Right kidney (tissue), 1 donor: ENCODE measurements at regions not wholly inside any gene's neighbourhood (a gene's known extent, or its start where the extent isn't known, plus 50 kb on each side); places are given as distances from the start of the nearest gene placed in this dataset.

Experiments
- DNase-seq: peaks from one replicate; pipeline ENCODE4 v3.0.0-alpha.2; 2016

- no peak for DNase-seq
Observed at GRCh38 chr9:13990331-13990730, 323.6 kb downstream of the NFIB start.

DNA sequence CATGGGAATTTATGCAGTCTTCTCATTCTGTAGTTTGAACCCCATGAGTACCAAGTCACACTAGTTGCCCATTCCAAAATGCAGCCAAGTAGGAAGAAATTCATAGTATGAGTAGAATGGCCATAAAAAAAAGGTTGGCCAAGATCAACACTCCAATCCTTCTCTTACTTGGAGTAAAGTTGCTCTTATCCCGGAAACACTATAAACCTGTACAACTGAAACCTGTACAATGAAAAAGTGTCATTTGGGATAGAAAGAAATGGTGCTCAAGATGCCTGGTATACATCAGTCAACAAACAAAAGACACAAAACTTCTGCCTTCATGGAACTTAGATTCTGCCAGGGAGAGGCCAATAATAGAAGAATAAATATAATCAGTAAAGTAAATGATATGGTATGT is 325.0 kb downstream of the NFIB start:
- no peak for DNase-seq

DNA sequence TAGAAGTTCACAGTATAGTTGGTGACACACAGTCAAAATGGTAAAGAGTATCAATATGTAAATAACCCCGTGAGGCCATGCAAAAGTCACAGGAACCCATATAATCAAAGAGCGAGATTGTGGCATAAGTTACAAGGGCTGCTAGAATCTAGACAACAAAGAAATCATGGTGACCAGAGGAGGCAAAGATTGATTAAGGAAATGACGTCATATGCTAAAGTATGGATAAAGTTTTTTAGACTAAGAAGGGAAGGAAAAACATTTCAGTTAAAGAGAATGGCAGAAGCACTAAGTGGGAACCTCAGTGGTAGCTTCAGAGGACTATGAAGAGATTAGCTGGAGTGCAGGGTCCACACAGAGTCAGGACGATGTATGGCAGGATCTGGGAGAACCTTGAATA is 330.3 kb downstream of the NFIB start:
- no peak for DNase-seq

- DNase-seq = no peak
Observed at GRCh38 chr9:13979941-13980318, 334.0 kb downstream of the NFIB start.

DNA sequence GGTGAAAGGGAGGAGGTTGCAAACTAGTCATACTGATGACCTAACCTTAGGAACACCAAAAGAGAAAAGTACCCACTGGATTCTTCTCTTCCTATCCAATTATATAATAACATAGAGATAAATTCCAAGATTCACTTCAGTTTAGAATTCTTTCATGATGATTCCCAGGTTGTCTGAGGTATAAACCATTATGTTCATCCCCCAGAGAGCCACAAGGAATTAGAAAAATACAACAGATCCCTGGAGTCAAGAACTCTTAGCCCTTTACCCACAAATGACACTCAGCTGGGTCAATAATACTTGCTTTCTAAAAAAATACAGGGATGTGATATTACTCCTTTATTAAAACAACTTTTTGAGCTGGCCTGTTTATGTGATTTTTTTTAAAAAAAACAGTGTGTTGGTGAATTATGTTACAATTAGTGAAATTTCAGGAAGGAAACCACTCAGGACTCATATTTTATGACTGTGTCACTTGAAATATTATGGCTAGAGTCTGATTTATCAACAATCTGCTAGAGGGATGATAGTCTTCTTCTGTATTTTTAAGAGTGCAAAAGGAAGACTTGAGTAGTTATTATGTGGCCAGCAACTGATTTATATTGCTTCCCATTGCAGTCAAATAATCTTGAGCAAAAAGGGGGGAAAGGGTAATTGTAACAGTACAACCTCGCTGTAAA is 338.2 kb downstream of the NFIB start:
- no peak for DNase-seq

GRCh38 chr9:13974891-13975290 is 339.1 kb downstream of the NFIB start:
- no peak for DNase-seq

DNA sequence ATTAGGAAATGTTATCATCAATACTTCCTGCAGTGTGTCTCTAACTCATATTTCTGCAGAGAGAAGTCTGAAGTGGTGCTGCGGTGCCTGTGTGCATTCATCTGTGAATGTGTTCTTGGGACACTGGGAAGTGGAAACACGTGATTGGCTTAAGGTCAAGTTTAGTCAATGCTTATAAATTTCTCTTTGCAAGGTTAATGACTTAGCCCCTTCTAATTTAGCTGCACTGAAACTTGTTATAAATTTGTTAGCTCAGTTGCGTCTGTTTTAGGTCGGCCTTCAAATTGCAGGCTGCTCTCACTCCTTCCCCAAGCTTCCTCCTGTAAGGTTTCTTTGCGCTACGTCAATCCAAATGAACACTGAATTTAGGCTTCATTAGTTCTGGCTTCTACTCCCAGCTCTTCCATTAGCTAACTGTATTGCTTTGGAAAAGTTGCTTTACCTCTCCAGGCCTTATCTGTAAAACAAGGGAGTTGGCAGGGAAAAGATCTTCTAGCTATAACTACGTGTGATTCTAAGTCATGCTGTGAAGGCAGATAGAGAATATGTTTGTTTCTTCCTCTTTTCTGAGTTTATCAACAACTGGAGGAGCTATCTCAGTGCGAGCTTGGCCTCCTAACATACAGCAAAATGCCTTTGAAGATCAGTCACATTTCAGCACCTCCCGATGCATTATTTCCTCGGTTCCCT is 341.8 kb downstream of the NFIB start:
- no peak for DNase-seq

GRCh38 chr9:13971415-13971814 is 342.5 kb downstream of the NFIB start:
- DNase-seq = no peak

GRCh38 chr9:13970426-13970825 is 343.5 kb downstream of the NFIB start:
- no peak for DNase-seq

- DNase-seq = no peak
Observed at GRCh38 chr9:13970018-13970417, 343.9 kb downstream of the NFIB start.

GRCh38 chr9:13967438-13967837 is 346.5 kb downstream of the NFIB start:
- no peak for DNase-seq

DNA sequence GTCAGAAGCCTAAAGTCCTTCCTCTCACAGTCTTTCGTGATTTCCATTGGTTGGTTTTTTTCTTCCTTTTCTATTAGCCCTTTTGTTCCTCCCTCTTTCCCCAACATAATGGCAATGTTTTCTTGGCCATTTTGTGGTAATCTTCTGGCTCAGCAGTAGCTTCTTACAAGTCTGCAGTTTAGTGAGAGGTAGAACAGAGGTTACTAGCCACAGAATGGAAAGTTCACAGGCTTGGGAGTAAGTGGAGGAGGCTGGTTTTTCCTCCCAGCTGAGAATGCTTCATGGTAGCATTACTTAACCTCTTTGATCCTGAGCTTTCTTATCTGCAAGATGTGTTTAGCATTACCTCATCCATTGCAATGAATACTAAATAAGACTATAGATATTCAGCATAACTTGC is 346.9 kb downstream of the NFIB start:
- no peak for DNase-seq

- no peak for DNase-seq
Observed at GRCh38 chr9:13963005-13963653, 350.8 kb downstream of the NFIB start.

GRCh38 chr9:13962006-13962405 is 351.9 kb downstream of the NFIB start:
- DNase-seq = no peak

DNA sequence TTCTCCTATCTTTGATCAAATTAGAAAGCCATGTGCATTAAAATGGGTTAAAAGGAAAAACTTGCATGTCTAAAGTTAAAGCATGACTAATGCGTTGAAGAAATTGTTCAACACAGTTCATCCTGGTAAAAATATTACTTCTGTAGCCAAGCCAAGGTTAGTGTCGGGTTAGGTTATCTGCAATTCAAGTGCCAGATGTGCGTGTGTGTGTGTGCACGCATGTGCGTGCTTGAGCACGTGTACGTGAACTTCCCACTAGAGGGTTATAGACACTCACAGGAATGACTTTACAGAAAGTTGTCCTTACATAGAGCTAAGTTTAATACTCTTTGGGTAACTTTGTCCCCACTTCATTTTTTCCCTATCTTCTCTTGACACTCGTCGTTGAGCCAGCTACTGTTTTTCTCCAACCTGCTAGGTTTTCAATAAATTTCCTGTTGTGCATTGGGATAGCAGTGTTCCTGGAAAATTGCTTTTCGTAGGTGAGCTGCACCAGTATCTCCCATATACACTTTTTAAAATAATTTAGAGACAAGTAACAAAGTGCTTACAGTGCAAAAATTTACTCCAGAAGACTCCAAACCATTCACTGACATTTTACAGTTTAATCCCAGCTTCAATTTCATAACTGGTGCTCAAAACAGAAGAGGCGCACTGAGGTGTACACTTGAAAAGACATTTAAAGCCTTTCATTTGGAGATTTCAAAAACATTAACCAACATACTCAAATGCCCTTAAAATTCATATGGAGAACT is 353.8 kb downstream of the NFIB start:
- DNase-seq = no peak

DNA sequence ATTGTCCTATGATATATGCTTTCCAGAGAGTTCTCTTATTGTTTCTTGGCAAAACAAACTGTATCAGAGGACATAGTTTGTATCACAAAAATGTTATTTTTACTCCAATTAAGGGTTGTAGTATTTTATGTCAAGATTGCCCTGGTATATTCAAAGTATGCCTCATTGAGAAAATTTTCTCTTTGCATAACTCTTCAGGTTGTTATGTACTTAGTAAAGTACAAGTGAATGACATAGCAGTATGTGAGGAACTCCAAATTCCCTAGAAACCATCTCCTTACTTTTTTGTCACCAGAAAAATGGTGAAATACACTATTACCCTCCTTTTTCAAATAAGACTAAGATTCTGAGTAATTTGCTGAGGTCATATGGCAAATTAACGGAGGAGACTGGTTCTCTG is 355.3 kb downstream of the NFIB start:
- DNase-seq = no peak

DNA sequence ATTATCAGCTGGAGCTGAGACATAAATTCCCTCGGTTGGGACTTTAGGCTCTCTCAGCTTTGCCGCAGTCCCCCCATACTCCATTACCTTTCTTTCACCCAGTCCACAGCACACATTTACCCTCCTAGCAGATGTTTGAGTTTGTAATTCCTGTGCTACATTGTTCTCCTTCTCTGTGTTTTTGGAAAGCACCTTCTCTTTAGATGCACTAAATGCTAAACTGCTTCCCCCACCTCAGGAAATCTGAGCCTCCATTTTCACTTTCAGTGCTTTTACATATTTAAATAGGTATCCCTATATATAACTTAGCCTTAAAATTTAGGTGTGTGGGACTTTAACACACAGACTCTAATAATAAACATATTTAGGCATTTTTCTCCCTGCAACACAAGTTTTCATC is 356.9 kb downstream of the NFIB start:
- DNase-seq = no peak

- DNase-seq = no peak
Observed at GRCh38 chr9:13956107-13956506, 357.8 kb downstream of the NFIB start.

DNA sequence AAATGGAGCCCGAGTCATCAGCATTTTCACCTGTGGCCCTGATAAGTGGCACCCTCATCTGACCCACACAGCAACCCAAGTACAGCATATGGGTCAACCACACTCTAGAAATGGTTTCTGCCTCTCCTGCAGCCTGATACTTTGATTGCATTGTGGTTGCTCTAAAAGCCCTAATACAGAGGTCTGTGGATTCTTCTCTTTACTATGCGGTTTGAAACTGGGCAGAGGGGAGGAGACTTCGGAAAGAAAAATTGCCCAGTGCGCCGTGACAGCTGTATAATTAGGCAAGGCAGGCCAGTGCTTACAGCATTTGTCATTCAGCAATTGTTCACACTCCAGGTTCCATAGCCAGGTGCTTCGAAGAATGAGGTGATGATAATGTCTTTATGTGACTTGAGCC is 361.0 kb downstream of the NFIB start:
- no peak for DNase-seq

DNA sequence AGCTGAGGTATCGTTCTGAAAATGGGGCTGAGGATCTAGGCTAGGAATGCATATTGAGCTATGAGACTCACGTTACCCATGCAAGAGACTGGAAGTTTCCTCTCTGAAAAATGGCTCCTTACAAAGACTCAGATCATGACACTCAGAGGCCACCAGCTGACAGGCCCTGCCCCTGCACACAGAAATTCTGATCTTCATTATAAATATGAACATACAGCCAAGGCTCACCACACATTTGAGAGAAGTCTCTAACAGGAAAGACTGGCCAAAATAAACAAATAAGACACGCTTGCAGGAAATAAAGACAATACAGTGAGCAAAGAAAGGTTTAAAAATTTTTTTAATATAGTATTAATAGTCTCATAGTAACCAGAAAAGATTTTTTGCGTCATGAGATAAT is 365.9 kb downstream of the NFIB start:
- no peak for DNase-seq

GRCh38 chr9:13943176-13943575 is 370.8 kb downstream of the NFIB start:
- no peak for DNase-seq

DNA sequence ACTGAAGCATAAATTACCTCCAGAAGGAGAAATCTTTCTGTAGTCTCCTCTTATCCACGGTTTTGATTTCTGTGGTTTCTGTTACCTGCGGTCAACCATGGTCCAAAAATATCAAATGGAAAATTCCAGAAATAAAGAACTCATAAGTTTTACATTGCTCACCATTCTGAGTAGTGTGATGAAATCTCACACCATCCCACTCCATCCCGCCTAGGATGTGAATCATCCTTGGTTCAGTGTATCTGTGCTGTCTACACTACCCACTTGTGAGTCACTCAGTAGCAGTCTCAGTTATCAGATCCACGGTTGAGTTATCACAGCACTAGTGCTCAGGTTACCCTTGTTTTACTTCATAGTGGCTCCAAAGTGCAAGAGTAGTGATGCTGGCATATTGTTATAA is 371.2 kb downstream of the NFIB start:
- DNase-seq = no peak

GRCh38 chr9:13942201-13942600 is 371.7 kb downstream of the NFIB start:
- no peak for DNase-seq
